IMR-90 (cell line): ENCODE measurements at regions not wholly inside any gene's neighbourhood (a gene's known extent, or its start where the extent isn't known, plus 50 kb on each side); places are given as distances from the start of the nearest gene placed in this dataset.

Experiments used
- ATAC-seq: fragments of 200-7000 bp; cut with Tn5 transposase; 2 replicates; pipeline ENCODE4 v1.9.1; 2020; ENCODE audit warnings: low read depth, mild to moderate bottlenecking, moderate library complexity
- BruUV-seq: library from RNA; stranded (reverse); fragments of 400-500 nt; replicated peaks from 2 replicates; lab custom pipeline; 2021; lab: Mats Ljungman, UMichigan
- CTCF ChIA-PET: fragments of 300-600 bp; formaldehyde crosslinking; extraction: SDS; loops from one replicate; lab custom pipeline; 2021; ENCODE audit warnings: antibody characterized with exemption; lab: Yijun Ruan, JAX
- POLR2A ChIA-PET: fragments of 300-600 bp; sonication (Branson Sonifier 250); formaldehyde crosslinking; loops from one replicate; lab custom pipeline; 2022; ENCODE audit warnings: antibody characterized with exemption; ENCODE audit not compliant: unreplicated experiment; lab: Charles Lee
- DNase-seq: peaks from one replicate; pipeline ENCODE4 v3.0.0; 2013
- H2AFZ ChIP-seq: replicated peaks from 2 replicates; pipeline ENCODE3; 2013; ENCODE audit warnings: low read length, mild to moderate bottlenecking; ENCODE audit not compliant: poor library complexity
- H2AK5ac ChIP-seq: 2 replicates; pipeline ENCODE4 v1.6.1; 2013; ENCODE audit warnings: low read depth, low read length, inconsistent platforms
- H2AK9ac ChIP-seq: replicated peaks from 2 replicates; pipeline ENCODE3; 2013; ENCODE audit warnings: mild to moderate bottlenecking, low read depth, low read length, moderate library complexity; ENCODE audit not compliant: poor library complexity
- H2BK120ac ChIP-seq: 2 replicates; pipeline ENCODE4 v1.6.1; 2013; ENCODE audit warnings: low read depth, low read length, inconsistent platforms
- H2BK15ac ChIP-seq: 3 replicates; pipeline ENCODE4 v1.6.1; 2013; ENCODE audit warnings: low read depth, low read length, inconsistent platforms
- H2BK20ac ChIP-seq: 2 replicates; pipeline ENCODE4 v1.6.1; 2013; ENCODE audit warnings: low read depth, mild to moderate bottlenecking, inconsistent platforms, low read length, moderate library complexity
- H2BK5ac ChIP-seq: 2 replicates; pipeline ENCODE4 v1.6.1; 2013; ENCODE audit warnings: mild to moderate bottlenecking, low read depth, low read length, inconsistent platforms; ENCODE audit not compliant: poor library complexity, severe bottlenecking
- H3K14ac ChIP-seq: replicated peaks from 2 replicates; pipeline ENCODE4 v1.6.1; 2013; ENCODE audit warnings: low read depth, low read length, inconsistent platforms
- H3K18ac ChIP-seq: 2 replicates; pipeline ENCODE4 v1.6.1; 2013; ENCODE audit warnings: low read depth, low read length, control low read depth
- H3K23ac ChIP-seq: 2 replicates; pipeline ENCODE4 v1.6.1; 2013; ENCODE audit warnings: low read depth, low read length, inconsistent platforms
- H3K27ac ChIP-seq: 2 replicates; pipeline ENCODE4 v1.5.1; 2013; ENCODE audit warnings: mild to moderate bottlenecking, control low read depth, low read length; ENCODE audit not compliant: insufficient read depth
- H3K27me3 ChIP-seq: 2 replicates; pipeline ENCODE4 v1.6.1; 2013; ENCODE audit warnings: low read length; ENCODE audit not compliant: control insufficient read depth, insufficient read depth
- H3K36me3 ChIP-seq: 2 replicates; pipeline ENCODE4 v1.6.1; 2013; ENCODE audit warnings: low read length, mixed read lengths; ENCODE audit not compliant: control insufficient read depth, insufficient read depth
- H3K4ac ChIP-seq: 2 replicates; pipeline ENCODE4 v1.6.1; 2013; ENCODE audit warnings: low read depth, low read length, inconsistent platforms
- H3K4me1 ChIP-seq: 2 replicates; pipeline ENCODE4 v1.6.1; 2013; ENCODE audit warnings: low read length, mixed read lengths; ENCODE audit not compliant: control insufficient read depth, insufficient read depth
- H3K4me2 ChIP-seq: 2 replicates; pipeline ENCODE4 v1.6.1; 2013; ENCODE audit warnings: low read depth, mild to moderate bottlenecking, control low read depth, low read length, moderate library complexity
- H3K4me3 ChIP-seq: 2 replicates; pipeline ENCODE4 v1.5.1; 2013; ENCODE audit warnings: low read depth, mild to moderate bottlenecking, control low read depth, low read length, moderate library complexity; ENCODE audit not compliant: insufficient read depth
- H3K56ac ChIP-seq: 2 replicates; pipeline ENCODE4 v1.6.1; 2013; ENCODE audit warnings: low read length, inconsistent platforms; ENCODE audit not compliant: insufficient read depth; ENCODE audit errors: extremely low read depth
- H3K79me1 ChIP-seq, 2 experiments: 2 replicates each; pipeline ENCODE4 v1.6.1; 2013; ENCODE audit warnings: low read length in 2 of 2, inconsistent platforms in 1 of 2, low read depth in 1 of 2
- H3K9ac ChIP-seq: 2 replicates; pipeline ENCODE4 v1.6.1; 2013; ENCODE audit warnings: low read depth, low read length, control low read depth
- H3K9me1 ChIP-seq: 2 replicates; pipeline ENCODE4 v1.6.1; 2013; ENCODE audit warnings: low read length, inconsistent platforms; ENCODE audit not compliant: insufficient read depth
- H3K9me3 ChIP-seq: 2 replicates; pipeline ENCODE4 v1.6.1; 2013; ENCODE audit warnings: low read length; ENCODE audit not compliant: control insufficient read depth, insufficient read depth
- H4K20me1 ChIP-seq: 2 replicates; pipeline ENCODE4 v1.6.1; 2013; ENCODE audit warnings: low read length, inconsistent platforms; ENCODE audit not compliant: insufficient read depth
- H4K5ac ChIP-seq: 2 replicates; pipeline ENCODE4 v1.6.1; 2013; ENCODE audit warnings: mild to moderate bottlenecking, low read depth, low read length, control low read depth
- H4K8ac ChIP-seq, 2 experiments: 2 replicates each; pipeline ENCODE4 v1.6.1; 2013; ENCODE audit warnings: low read depth in 2 of 2, low read length in 2 of 2, control low read depth in 1 of 2, inconsistent platforms in 1 of 2
- H4K91ac ChIP-seq: 2 replicates; pipeline ENCODE4 v1.6.1; 2013; ENCODE audit warnings: low read depth, low read length, inconsistent platforms; ENCODE audit not compliant: insufficient read depth
- POLR2A ChIP-seq: IDR thresholded peaks from 2 replicates; pipeline ENCODE4 v1.6.1; 2012; ENCODE audit warnings: mild to moderate bottlenecking, low read depth, low read length
- RFX5 ChIP-seq: IDR thresholded peaks from 2 replicates; pipeline ENCODE4 v1.8.0; 2012; ENCODE audit warnings: low read depth, mild to moderate bottlenecking, low read length, moderate library complexity
- WGBS, 2 experiments: methylation state at CpG; one replicate each; pipeline versions ENCODE4 v1.1.5 to v1.1.7; 2013; ENCODE audit warnings: missing lambda C conversion rate in 2 of 2; ENCODE audit not compliant: insufficient read length in 1 of 2; ENCODE audit errors: extremely low coverage in 2 of 2; 5-methylcytosine and 5-hydroxymethylcytosine counted together
- dilution Hi-C: fragments of 300-500 bp; cut with HindIII; formaldehyde crosslinking; loops from one replicate; pipeline ENCODE4 v1.14.3; 2018; ENCODE audit warnings: low sequenced_read_pairs; ENCODE audit not compliant: unreplicated experiment
- in situ Hi-C: fragments of 300-500 bp; cut with MboI; formaldehyde crosslinking; loops from 3 replicates; pipeline ENCODE4 v1.14.3; 2019; ENCODE audit warnings: low sequenced_read_pairs, inconsistent platforms, mixed read lengths
- intact Hi-C: fragments of 100-400 bp; cut with micrococcal nuclease; formaldehyde crosslinking; loops from 2 replicates; pipeline ENCODE4 v1.10.0; 2022

- Histone ChIP-seq H4K5ac (no peak overlapping the region), H3K23ac (no peak overlapping the region), H3K14ac (no peak overlapping the region), H2BK15ac (no peak overlapping the region), H2BK5ac (no peak overlapping the region), H3K9ac (no peak overlapping the region), H3K56ac (no peak overlapping the region), H3K4me3 (no peak overlapping the region), H4K91ac (no peak overlapping the region), H2BK20ac (no peak overlapping the region), H3K4me1 (no peaks in the 10 kb centered on the region), H2AK9ac (no peak overlapping the region), H3K36me3 (no peaks in the 10 kb centered on the region), H3K27me3 (no peaks in the 10 kb centered on the region), H3K18ac (no peak overlapping the region), H4K20me1 (no peaks in the 10 kb centered on the region), H3K4me2 (no peak overlapping the region), H2BK120ac (no peak overlapping the region), H3K79me1 (no peaks in the 10 kb centered on the region), H3K27ac (no peak overlapping the region), H3K9me1 (no peaks in the 10 kb centered on the region), H2AFZ (no peak overlapping the region), H2AK5ac (no peak overlapping the region), H3K9me3 (no peaks in the 10 kb centered on the region), H4K8ac (no peak overlapping the region), H3K4ac (no peak overlapping the region)
- ChIA-PET POLR2A (no interaction called here), CTCF (no interaction called here)
- BruUV-seq = no TSS peak
- in situ Hi-C loops (no loop called here), intact Hi-C loops (no loop called here), dilution Hi-C loops (no loop called here)
- TF ChIP-seq POLR2A = no peak
- TF ChIP-seq RFX5 = no peak
- DNase-seq (no peak), ATAC-seq (no peak)
- WGBS, 2 experiments = no CpG with 5 or more reads among the region's 4 CpGs
Measured at GRCh38 chr19:30891051-30891450, 458.2 kb downstream of the TSHZ3 start.
